ENCODE measurements at regions not wholly inside any gene's neighbourhood (a gene's known extent, or its start where the extent isn't known, plus 50 kb on each side); places are given as distances from the start of the nearest gene placed in this dataset.

- Histone ChIP-seq H3K4me1 (ENCODE audit: insufficient read depth, low read length, severe bottlenecking) (no peaks in the 10 kb centered on the region), H3F3A (ENCODE audit: insufficient read depth, low read length) (no peaks in the 10 kb centered on the region), H2AFZ (ENCODE audit: low read length) (no peak overlapping the region), H3K27ac (ENCODE audit: low read depth, low read length, poor library complexity, severe bottlenecking) (no peak overlapping the region), H3K27me3 (ENCODE audit: insufficient read depth, low read length) (no peaks in the 10 kb centered on the region), H3K9me2 (ENCODE audit: low read depth, low read length) (no peaks in the 10 kb centered on the region), H3K4me3 (ENCODE audit: low read depth, low read length, poor library complexity, severe bottlenecking) (no peak overlapping the region), H4K20me1 (ENCODE audit: insufficient read depth, low read length) (no peaks in the 10 kb centered on the region), H3K36me3 (ENCODE audit: insufficient read depth, low read length) (no peaks in the 10 kb centered on the region), H3K79me2 (ENCODE audit: insufficient read depth, low read length) (no peaks in the 10 kb centered on the region), H3K9ac (ENCODE audit: low read length) (no peak overlapping the region), H3K4me2 (ENCODE audit: low read length) (no peak overlapping the region), H3K9me3 (ENCODE audit: low read length) (no peaks in the 10 kb centered on the region)
- TF ChIP-seq CTCF (IDR thresholded peaks at IDR 0.05; ENCODE audit: low read length): no peak
- no peak for TF ChIP-seq EZH2 (IDR thresholded peaks at IDR 0.05; ENCODE audit: borderline replicate concordance, low read length)
These were observed 256.0 kb downstream of the SV2B start for GRCh38 chr15:91356083-91356482.

GRCh38 chr15:91357011-91357410, 257.0 kb downstream of the SV2B start:
- H2AFZ ChIP-seq (ENCODE audit: low read length): no peak overlapping the region
- no peaks in the 10 kb centered on the region for H3K4me1 ChIP-seq (ENCODE audit: insufficient read depth, low read length, severe bottlenecking)
- no peaks in the 10 kb centered on the region for H4K20me1 ChIP-seq (ENCODE audit: insufficient read depth, low read length)
- no peak overlapping the region for H3K27ac ChIP-seq (ENCODE audit: low read depth, low read length, poor library complexity, severe bottlenecking)
- TF ChIP-seq EZH2 (IDR thresholded peaks at IDR 0.05; ENCODE audit: borderline replicate concordance, low read length) (no peak), CTCF (IDR thresholded peaks at IDR 0.05; ENCODE audit: low read length) (no peak)
- no peaks in the 10 kb centered on the region for H3K9me2 ChIP-seq (ENCODE audit: low read depth, low read length)
- H3K9ac ChIP-seq (ENCODE audit: low read length): no peak overlapping the region
- H3K79me2 ChIP-seq (ENCODE audit: insufficient read depth, low read length): no peaks in the 10 kb centered on the region
- H3K9me3 ChIP-seq (ENCODE audit: low read length): no peaks in the 10 kb centered on the region
- H3F3A ChIP-seq (ENCODE audit: insufficient read depth, low read length): no peaks in the 10 kb centered on the region
- no peaks in the 10 kb centered on the region for H3K27me3 ChIP-seq (ENCODE audit: insufficient read depth, low read length)
- H3K4me2 ChIP-seq (ENCODE audit: low read length): no peak overlapping the region
- H3K36me3 ChIP-seq (ENCODE audit: insufficient read depth, low read length): no peaks in the 10 kb centered on the region
- no peak overlapping the region for H3K4me3 ChIP-seq (ENCODE audit: low read depth, low read length, poor library complexity, severe bottlenecking)

- no peak overlapping the region for H3K9ac ChIP-seq (ENCODE audit: low read length)
- H4K20me1 ChIP-seq (ENCODE audit: insufficient read depth, low read length): no peaks in the 10 kb centered on the region
- H3K9me3 ChIP-seq (ENCODE audit: low read length): no peaks in the 10 kb centered on the region
- H3F3A ChIP-seq (ENCODE audit: insufficient read depth, low read length): no peaks in the 10 kb centered on the region
- no peak overlapping the region for H3K4me2 ChIP-seq (ENCODE audit: low read length)
- H2AFZ ChIP-seq (ENCODE audit: low read length): no peak overlapping the region
- H3K27me3 ChIP-seq (ENCODE audit: insufficient read depth, low read length): no peaks in the 10 kb centered on the region
- no peaks in the 10 kb centered on the region for H3K36me3 ChIP-seq (ENCODE audit: insufficient read depth, low read length)
- no peaks in the 10 kb centered on the region for H3K9me2 ChIP-seq (ENCODE audit: low read depth, low read length)
- no peak overlapping the region for H3K4me3 ChIP-seq (ENCODE audit: low read depth, low read length, poor library complexity, severe bottlenecking)
- H3K79me2 ChIP-seq (ENCODE audit: insufficient read depth, low read length): no peaks in the 10 kb centered on the region
- no peak overlapping the region for H3K27ac ChIP-seq (ENCODE audit: low read depth, low read length, poor library complexity, severe bottlenecking)
- no peaks in the 10 kb centered on the region for H3K4me1 ChIP-seq (ENCODE audit: insufficient read depth, low read length, severe bottlenecking)
- TF ChIP-seq CTCF (IDR thresholded peaks at IDR 0.05; ENCODE audit: low read length): no peak
These were observed 257.4 kb downstream of the SV2B start for GRCh38 chr15:91357486-91357885.
